ENCODE measurements at regions not wholly inside any gene's neighbourhood (a gene's known extent, or its start where the extent isn't known, plus 50 kb on each side); places are given as distances from the start of the nearest gene placed in this dataset.

GRCh38 chr2:223433461-223433860, 168.7 kb downstream of the SCG2 start:
- Histone ChIP-seq H3K27me3 (ENCODE audit: control insufficient read depth, extremely low read depth, insufficient read depth, low read length) (no peaks in the 10 kb centered on the region), H3K9me1 (ENCODE audit: control insufficient read depth, extremely low read depth, insufficient read depth, low read length) (no peaks in the 10 kb centered on the region), H3K4me3 (ENCODE audit: control insufficient read depth in 2 of 3, extremely low read depth in 1 of 3, insufficient read depth in 2 of 3, low read depth in 1 of 3, low read length in 3 of 3) (no peak overlapping the region), H3K9me3 (ENCODE audit: control insufficient read depth, low read depth, low read length) (no peaks in the 10 kb centered on the region), H4K20me1 (ENCODE audit: control insufficient read depth, extremely low read depth, insufficient read depth, low read length) (no peaks in the 10 kb centered on the region), H3K4me2 (ENCODE audit: control insufficient read depth, extremely low read depth, insufficient read depth, low read depth, low read length) (no peak overlapping the region), H3K4me1 (ENCODE audit: control insufficient read depth, extremely low read depth, insufficient read depth, low read length) (no peaks in the 10 kb centered on the region), H3K79me2 (ENCODE audit: control insufficient read depth, insufficient read depth, low read length) (no peaks in the 10 kb centered on the region), H3K36me3 (ENCODE audit: control insufficient read depth in 2 of 2, extremely low read depth in 1 of 2, insufficient read depth in 2 of 2, low read length in 2 of 2) (no peaks in the 10 kb centered on the region), H3K9ac (ENCODE audit: control insufficient read depth, extremely low read depth, insufficient read depth, low read length) (no peak overlapping the region), H2AFZ (ENCODE audit: control insufficient read depth, low read length) (no peak overlapping the region), H3K27ac (ENCODE audit: control insufficient read depth, insufficient read depth, low read length) (no peak overlapping the region)
- dilution Hi-C loops (cut with MboI; ENCODE audit: extremely low pct_ligation_motif_present, low sequenced_read_pairs): no loop called here
- TF ChIP-seq, protein P1, sequence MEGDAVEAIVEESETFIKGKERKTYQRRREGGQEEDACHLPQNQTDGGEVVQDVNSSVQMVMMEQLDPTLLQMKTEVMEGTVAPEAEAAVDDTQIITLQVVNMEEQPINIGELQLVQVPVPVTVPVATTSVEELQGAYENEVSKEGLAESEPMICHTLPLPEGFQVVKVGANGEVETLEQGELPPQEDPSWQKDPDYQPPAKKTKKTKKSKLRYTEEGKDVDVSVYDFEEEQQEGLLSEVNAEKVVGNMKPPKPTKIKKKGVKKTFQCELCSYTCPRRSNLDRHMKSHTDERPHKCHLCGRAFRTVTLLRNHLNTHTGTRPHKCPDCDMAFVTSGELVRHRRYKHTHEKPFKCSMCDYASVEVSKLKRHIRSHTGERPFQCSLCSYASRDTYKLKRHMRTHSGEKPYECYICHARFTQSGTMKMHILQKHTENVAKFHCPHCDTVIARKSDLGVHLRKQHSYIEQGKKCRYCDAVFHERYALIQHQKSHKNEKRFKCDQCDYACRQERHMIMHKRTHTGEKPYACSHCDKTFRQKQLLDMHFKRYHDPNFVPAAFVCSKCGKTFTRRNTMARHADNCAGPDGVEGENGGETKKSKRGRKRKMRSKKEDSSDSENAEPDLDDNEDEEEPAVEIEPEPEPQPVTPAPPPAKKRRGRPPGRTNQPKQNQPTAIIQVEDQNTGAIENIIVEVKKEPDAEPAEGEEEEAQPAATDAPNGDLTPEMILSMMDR (optimal IDR thresholded peaks at IDR 0.05 in 1 of 3, IDR thresholded peaks at IDR 0.05 in 1 of 3, conservative IDR thresholded peaks at IDR 0.05 in 1 of 3; ENCODE audit: extremely low read depth in 1 of 3, insufficient read depth in 2 of 3, low read length in 3 of 3): no peak
- no peak for TF ChIP-seq EZH2 (IDR thresholded peaks at IDR 0.05; ENCODE audit: low read length)
- no peak for FAIRE-seq
- no peak for DNase-seq (ENCODE audit: low read depth, low spot score)

DNA sequence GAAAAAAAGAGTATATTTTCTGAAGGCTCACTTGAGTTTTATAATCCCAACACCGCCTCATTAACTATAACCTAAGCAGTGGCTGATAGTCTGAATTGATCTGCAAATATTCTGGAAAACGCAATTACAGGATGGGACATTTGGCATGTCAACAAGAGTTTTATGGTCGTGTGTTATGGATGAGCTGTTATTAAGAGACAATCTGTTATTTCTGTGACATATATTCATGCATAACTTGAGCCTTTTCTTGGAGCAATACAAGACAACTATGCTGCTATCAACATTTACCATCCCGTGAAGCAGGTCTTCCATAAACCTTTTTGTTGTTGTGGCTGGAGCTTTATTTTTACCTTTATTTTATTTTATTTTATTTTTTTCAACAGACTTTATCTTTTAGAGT, 164.4 kb downstream of the SCG2 start:
- Histone ChIP-seq H2AFZ (ENCODE audit: control insufficient read depth, low read length) (no peak overlapping the region), H3K27ac (ENCODE audit: control insufficient read depth, insufficient read depth, low read length) (no peak overlapping the region), H3K9me1 (ENCODE audit: control insufficient read depth, extremely low read depth, insufficient read depth, low read length) (no peaks in the 10 kb centered on the region), H3K79me2 (ENCODE audit: control insufficient read depth, insufficient read depth, low read length) (no peaks in the 10 kb centered on the region), H3K9me3 (ENCODE audit: control insufficient read depth, low read depth, low read length) (no peaks in the 10 kb centered on the region), H3K36me3 (ENCODE audit: control insufficient read depth in 2 of 2, extremely low read depth in 1 of 2, insufficient read depth in 2 of 2, low read length in 2 of 2) (no peaks in the 10 kb centered on the region), H3K4me3 (ENCODE audit: control insufficient read depth in 2 of 3, extremely low read depth in 1 of 3, insufficient read depth in 2 of 3, low read depth in 1 of 3, low read length in 3 of 3) (no peak overlapping the region), H3K4me2 (ENCODE audit: control insufficient read depth, extremely low read depth, insufficient read depth, low read depth, low read length) (no peak overlapping the region), H3K9ac (ENCODE audit: control insufficient read depth, extremely low read depth, insufficient read depth, low read length) (no peak overlapping the region), H3K4me1 (ENCODE audit: control insufficient read depth, extremely low read depth, insufficient read depth, low read length) (no peaks in the 10 kb centered on the region), H4K20me1 (ENCODE audit: control insufficient read depth, extremely low read depth, insufficient read depth, low read length) (no peaks in the 10 kb centered on the region), H3K27me3 (ENCODE audit: control insufficient read depth, extremely low read depth, insufficient read depth, low read length) (no peaks in the 10 kb centered on the region)
- FAIRE-seq: no peak
- no peak for DNase-seq (ENCODE audit: low read depth, low spot score)
- no peak for TF ChIP-seq EZH2 (IDR thresholded peaks at IDR 0.05; ENCODE audit: low read length)
- TF ChIP-seq, protein P1 (optimal IDR thresholded peaks at IDR 0.05 in 1 of 3, IDR thresholded peaks at IDR 0.05 in 1 of 3, conservative IDR thresholded peaks at IDR 0.05 in 1 of 3; ENCODE audit: extremely low read depth in 1 of 3, insufficient read depth in 2 of 3, low read length in 3 of 3): no peak
- dilution Hi-C loops (cut with MboI; ENCODE audit: extremely low pct_ligation_motif_present, low sequenced_read_pairs): no loop called here

Measured in keratinocyte (primary cell).